ENCODE measurements at regions not wholly inside any gene's neighbourhood (a gene's known extent, or its start where the extent isn't known, plus 50 kb on each side); places are given as distances from the start of the nearest gene placed in this dataset.
A peak's percentile ranks its signal among the peaks of the same experiment; 100 is the strongest.
"Not testable (repeated sequence)": the region's sequence is repeated elsewhere in the genome, so short reads cannot be mapped to it uniquely, and the experiment has no call there.

DNA sequence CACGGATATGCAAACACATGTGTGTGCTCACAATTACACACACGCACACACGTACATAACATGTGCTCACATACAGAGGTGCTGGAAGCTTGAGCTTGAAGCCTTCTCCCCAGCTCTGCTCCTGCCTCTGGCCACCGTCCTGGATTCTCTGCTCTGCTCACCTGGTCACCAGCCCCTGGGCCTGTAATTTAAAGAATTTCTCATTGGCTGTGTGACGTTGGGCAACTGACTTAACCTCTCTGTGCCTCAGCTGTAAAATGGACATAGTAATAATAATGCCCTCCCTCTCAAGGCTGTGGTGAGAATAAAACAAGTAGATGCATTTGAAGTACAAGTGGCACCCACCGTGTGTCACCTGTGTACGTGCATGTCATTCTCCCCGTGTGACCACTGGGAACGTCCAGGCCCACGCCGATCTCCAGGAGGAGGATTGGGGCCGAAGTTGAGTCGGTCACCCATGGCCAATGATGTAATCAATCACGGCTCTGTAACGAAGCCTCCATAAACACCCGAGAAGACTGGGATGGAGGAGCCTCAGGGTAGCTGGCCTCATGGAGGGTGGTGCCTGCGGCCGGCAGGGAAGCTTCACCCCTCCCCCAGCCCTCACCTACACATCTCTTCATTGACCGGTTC lies 160.9 kb upstream of the AFDN start:
- Mint-ChIP-seq H3K27ac (no peak overlapping the region), H3K9me3 (no peaks in the 10 kb centered on the region), H3K4me1 (no peaks in the 10 kb centered on the region), H3K27me3 (ENCODE audit: low read depth in 3 of 3) (peaks cover 0 to 2% (median 2%) of the 10 kb centered on the region in 3 donors), H3K4me3 (no peak overlapping the region), H3K36me3 (no peaks in the 10 kb centered on the region)
- no peak for DNase-seq

DNA sequence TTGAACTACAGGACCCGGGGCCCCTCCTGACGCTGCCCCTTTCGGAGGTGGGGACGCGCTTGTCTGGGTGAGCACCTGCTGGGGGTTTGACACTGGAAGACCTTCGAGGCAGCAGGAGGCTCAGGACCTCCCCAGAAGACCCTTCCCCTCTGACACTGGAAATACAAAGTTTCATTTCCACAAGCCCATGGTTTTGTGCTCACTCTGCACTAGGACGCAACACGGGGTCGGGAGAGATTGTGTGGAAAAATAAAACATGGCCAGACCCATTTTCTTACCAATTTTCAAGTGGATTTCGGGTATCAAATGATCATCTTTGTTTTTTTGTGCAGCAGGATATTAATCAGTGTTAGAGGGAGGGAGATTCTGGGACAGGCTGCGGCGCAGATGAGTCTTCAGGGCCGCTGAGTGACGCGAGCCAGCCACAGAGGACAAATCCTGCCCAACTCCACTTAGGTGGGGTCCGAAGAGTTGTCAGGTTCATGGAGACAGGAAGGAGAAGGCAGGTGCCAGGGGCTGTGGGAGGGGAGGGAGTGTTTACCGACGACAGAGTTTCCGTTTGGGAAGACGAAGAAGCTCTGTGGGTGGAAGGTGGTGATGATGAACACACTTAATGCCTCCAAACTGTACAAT lies 160.0 kb upstream of the AFDN start:
- no peak for DNase-seq
- Mint-ChIP-seq H3K4me3 (no peak overlapping the region), H3K9me3 (peaks cover 0 to 3% (median 0%) of the 10 kb centered on the region in 6 donors), H3K4me1 (no peaks in the 10 kb centered on the region), H3K27me3 (ENCODE audit: low read depth in 3 of 3) (peaks cover 0 to 2% (median 2%) of the 10 kb centered on the region in 3 donors), H3K27ac (no peak overlapping the region), H3K36me3 (no peaks in the 10 kb centered on the region)

DNA sequence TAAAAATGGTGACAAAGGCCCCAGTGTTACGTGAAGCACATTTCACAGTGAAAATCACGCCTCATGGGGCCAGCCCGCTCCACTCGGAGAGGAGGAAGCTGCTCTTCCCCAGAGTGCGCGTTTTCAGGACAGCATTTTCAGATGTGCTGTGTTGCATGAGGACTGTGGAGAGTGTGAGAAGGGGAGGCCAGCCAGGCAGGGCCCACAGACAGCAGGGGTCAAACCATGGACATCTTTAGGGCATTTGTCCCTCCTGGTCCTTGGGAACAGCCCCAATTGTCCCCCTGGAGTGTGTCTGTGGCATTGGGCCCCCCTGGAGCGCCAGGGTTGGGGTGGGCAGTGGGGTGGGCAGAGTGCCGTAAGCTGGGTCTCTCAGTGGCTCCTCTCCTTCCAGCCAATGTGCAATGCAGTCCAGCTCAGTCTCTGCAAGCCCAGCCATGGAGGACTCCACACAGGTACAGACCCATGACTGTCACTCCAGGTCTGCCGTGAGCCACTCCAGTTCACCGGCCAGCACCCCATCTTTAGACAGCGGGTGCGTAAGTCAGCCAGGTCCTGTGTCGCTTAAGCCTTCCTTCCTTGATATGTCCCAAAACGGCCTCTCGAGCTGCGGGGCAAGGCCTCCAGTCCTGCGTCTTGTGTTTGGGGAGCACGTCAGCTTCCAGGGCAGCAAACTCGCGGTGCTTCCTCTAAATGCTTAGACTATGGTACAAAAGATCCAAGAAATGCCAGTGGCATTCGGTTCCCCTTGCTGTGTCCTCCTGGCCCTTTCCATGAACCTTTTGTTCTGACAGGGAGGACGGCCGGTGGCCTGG lies 159.3 kb upstream of the AFDN start:
- H3K4me3 Mint-ChIP-seq: no peak overlapping the region
- peaks cover 0 to 2% (median 2%) of the 10 kb centered on the region in 3 donors for H3K27me3 Mint-ChIP-seq (ENCODE audit: low read depth in 3 of 3)
- peaks cover 0 to 6% (median 0%) of the 10 kb centered on the region in 6 donors for H3K9me3 Mint-ChIP-seq
- no peak overlapping the region for H3K27ac Mint-ChIP-seq
- no peaks in the 10 kb centered on the region for H3K36me3 Mint-ChIP-seq
- DNase-seq: no peak
- H3K4me1 Mint-ChIP-seq: no peaks in the 10 kb centered on the region

DNA sequence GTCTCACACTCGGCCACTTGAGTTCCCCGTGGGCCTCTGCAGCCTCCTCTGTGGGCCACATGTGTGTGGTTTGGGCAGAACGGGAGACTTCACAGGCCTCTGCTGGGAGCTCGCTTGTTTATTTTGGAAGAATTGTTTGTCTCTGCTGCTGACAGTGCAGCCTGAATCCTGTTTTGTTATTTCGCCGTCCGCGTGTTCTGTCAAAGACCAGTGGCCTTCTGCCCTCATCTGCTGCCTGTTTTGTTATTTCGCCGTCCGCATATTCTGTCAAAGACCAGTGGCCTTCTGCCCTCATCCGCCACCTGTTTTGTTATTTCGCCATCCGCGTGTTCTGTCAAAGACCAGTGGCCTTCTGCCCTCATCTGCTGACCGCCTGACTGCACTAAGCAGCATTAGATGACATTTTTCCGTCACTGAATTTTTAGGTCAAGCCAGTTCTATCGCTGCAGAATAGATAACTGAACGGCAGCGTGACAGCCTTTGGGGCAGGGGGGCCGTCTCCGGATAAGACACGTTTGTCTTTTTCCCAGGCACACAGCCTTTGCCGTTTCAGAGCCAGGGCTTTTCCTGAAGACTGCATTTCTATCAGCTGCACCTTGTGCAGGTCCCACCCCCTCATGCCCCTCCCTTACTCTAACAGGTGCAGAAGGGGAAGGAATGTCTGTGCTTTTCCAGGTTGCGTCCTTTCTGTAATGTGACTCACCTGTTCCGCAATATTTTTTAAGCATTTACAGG lies 158.5 kb upstream of the AFDN start:
- H3K27me3 Mint-ChIP-seq (ENCODE audit: low read depth in 3 of 3): peaks cover 0 to 2% (median 2%) of the 10 kb centered on the region in 3 donors
- DNase-seq: no peak
- H3K4me3 Mint-ChIP-seq: no peak overlapping the region
- H3K27ac Mint-ChIP-seq: no peak overlapping the region
- peaks cover 0 to 6% (median 0%) of the 10 kb centered on the region in 6 donors for H3K9me3 Mint-ChIP-seq
- no peaks in the 10 kb centered on the region for H3K36me3 Mint-ChIP-seq
- H3K4me1 Mint-ChIP-seq: no peaks in the 10 kb centered on the region

DNA sequence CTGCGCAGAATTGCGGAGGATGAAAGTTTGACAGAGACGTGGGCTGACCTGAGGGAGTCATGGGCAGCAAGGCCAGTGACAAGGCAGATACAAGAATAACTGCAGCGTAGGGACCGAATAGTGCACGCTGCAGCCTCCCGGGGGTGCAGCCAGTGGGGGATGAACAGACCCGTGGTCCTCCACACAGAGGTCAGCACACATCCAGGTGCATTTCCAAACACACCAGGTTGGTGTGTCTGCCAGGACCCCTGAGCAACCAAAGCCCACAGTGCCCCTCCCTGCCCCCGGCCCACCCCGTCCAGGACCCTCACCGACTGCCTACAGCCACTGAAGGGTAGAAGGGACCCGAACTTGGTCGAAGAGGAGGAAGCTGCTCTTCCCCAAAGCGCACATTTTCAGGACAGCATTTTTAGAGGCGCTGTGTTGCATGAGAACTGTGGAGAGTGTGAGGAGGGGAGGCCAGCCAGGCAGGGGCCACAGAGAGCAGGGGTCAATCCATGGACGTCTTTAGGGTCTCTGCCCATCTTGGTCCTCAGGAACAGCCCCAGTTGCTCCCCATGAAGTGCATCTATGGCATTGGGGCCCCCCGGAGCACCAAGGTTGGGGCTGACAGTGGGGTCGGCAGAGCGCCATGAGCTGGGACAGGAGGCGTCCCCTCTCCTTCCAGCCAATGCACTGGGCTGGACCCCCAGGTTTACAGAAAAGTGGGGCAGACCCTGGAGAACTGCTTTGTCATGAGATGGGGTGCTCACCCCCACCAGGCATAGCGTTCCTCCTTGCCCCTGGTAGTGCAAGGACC lies 157.8 kb upstream of the AFDN start:
- Mint-ChIP-seq H3K36me3 (no peaks in the 10 kb centered on the region), H3K27ac (no peak overlapping the region), H3K4me1 (no peaks in the 10 kb centered on the region), H3K9me3 (peaks cover 0 to 6% (median 0%) of the 10 kb centered on the region in 6 donors), H3K27me3 (ENCODE audit: low read depth in 3 of 3) (peaks cover 0 to 2% (median 2%) of the 10 kb centered on the region in 3 donors), H3K4me3 (no peak overlapping the region)
- no peak for DNase-seq

DNA sequence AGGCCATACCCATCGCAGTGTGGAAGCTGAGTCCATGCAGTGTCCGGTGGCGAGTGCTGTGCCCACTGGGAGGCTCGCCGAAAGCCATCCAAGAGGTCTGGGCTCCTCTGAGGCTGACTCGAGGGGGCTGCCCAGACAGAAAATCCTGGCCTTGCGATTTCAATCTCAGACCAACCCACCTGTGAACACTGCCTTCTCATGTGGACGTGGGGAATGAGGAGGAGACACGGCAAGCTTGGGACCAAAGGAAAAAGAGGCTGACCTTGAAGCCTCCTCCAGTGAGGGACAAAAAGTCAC lies 157.2 kb upstream of the AFDN start:
- DNase-seq: no peak
- no peak overlapping the region for H3K4me3 Mint-ChIP-seq
- H3K27me3 Mint-ChIP-seq (ENCODE audit: low read depth in 3 of 3): peaks cover 0 to 2% (median 2%) of the 10 kb centered on the region in 3 donors
- H3K9me3 Mint-ChIP-seq: peaks cover 0 to 6% (median 0%) of the 10 kb centered on the region in 6 donors
- H3K4me1 Mint-ChIP-seq: no peaks in the 10 kb centered on the region
- no peak overlapping the region for H3K27ac Mint-ChIP-seq
- no peaks in the 10 kb centered on the region for H3K36me3 Mint-ChIP-seq

DNA sequence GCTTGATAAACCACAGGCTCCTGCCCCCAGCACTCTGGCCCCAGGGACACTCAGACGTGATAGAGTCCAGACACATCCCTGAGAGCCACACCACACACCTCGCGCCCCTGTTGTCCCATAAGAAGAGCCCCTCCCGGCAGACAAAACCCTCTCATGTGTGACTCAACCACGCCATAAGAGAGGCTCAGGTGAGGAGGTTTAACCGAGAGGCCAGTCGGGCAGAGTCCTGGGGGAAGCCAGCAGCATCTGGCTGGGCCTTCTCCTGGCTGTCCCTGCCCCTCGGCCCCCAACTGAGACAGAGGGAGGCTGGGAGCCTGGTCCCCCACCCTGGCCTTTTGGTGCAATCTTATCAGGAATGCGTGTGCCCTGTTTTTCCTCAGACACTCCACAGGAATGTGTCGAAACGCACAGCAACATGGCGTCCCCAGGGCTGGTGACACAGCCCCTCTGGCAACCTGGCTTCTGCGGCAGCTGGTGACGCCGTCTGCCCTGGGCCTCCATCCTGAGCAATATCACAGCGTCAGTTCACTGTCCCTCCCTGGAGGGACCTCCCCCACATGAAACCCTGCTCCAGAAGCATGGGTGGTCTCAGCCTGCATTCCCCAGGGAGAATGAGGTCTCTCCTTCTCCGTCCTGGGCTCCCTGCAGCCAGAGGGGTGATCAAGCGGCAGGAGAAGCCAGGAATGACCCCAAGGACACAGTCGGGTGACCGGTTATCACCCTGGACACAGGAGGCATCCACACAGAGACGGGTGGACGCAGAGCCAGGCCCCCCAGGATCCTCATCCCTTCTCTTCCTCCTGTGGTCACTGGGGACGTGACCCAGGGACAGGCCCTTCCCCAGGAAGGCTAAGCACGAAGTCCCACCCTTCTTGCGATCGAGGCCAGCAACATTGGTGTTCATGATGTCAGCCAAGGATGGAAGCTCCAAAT lies 156.6 kb upstream of the AFDN start:
- Mint-ChIP-seq H3K27me3 (ENCODE audit: low read depth in 3 of 3) (peaks cover 0 to 2% (median 2%) of the 10 kb centered on the region in 3 donors), H3K4me3 (no peak overlapping the region), H3K36me3 (no peaks in the 10 kb centered on the region), H3K9me3 (peaks cover 0 to 6% (median 0%) of the 10 kb centered on the region in 6 donors), H3K27ac (no peak overlapping the region), H3K4me1 (no peaks in the 10 kb centered on the region)
- no peak for DNase-seq

DNA sequence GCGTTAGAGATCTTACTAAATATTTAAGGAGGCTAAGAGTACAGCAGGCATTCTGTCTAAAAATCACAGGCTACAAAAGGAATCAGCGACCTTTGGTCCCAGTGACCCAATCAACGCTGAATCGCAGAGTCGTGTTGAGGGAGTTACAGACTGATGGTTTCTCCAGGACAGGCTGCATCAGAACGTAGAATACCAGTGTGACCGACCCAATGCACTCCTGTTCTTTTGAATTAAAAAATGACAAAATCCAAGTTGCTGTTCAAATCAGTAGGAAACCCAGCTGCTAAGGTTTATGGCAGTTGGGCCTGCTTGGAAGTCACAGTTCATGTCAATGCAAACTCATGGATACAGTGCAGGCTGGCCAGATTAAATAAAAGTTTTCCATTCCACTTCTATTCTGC lies 155.8 kb upstream of the AFDN start:
- no peak overlapping the region for H3K4me3 Mint-ChIP-seq
- no peak for DNase-seq
- no peaks in the 10 kb centered on the region for H3K36me3 Mint-ChIP-seq
- peaks cover 0 to 2% (median 2%) of the 10 kb centered on the region in 3 donors for H3K27me3 Mint-ChIP-seq (ENCODE audit: low read depth in 3 of 3)
- H3K4me1 Mint-ChIP-seq: no peaks in the 10 kb centered on the region
- no peak overlapping the region for H3K27ac Mint-ChIP-seq
- H3K9me3 Mint-ChIP-seq: peaks cover 0 to 6% (median 0%) of the 10 kb centered on the region in 6 donors

DNA sequence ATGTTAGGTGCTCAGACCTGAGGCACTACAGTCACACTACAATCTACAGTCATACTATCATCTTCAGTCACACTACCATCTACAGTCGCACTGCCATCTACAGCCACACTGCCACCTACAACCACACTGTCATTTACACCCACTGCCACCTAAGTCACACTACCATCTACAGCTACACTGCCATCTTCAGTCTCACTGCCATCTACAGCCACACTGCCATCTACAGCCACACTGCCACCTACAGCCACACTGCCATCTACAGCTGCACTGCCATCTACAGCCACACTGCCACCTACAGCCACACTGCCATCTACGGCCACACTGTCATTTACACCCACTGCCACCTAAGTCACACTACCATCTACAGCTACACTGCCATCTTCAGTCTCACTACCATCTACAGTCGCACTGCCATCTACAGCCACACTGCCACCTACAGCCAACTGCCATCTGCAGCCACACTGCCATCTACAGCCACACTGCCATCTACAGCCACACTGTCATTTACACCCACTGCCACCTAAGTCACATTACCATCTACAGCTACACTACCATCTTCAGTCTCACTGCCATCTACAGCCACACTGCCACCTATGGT lies 155.2 kb upstream of the AFDN start:
- H3K27me3 Mint-ChIP-seq (ENCODE audit: low read depth in 3 of 3); H3K4me3 Mint-ChIP-seq; H3K9me3 Mint-ChIP-seq; H3K36me3 Mint-ChIP-seq; H3K4me1 Mint-ChIP-seq; DNase-seq: not testable (repeated sequence)
- H3K27ac Mint-ChIP-seq: peak overlapping the region in 1 of 6 donors; percentile 3

DNA sequence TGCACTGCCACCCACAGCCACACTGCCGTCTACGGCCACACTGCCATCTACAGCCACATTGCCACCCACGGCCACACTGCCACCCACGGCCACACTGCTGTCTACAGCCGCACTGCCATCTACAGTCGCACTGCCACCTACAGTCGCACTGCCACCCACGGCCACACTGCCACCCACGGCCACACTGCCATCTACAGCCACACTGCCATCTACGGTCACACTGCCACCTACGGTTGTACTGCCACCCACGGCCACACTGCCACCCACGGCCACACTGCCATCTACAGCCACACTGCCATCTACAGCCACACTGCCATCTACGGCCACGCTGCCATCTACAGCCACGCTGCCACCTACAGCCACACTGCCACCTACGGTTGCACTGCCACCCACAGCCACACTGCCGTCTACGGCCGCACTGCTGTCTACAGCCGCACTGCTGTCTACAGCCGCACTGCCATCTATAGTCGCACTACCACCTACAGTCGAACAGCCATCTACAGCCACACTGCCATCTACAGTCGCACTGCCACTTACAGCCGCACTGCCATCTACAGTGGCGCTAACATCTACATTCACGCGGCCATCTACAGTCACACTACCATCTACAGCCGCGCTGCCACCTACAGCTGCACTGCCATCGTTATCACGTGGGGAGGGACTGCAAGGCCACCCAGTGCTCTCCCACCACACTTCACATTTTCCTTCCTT lies 154.6 kb upstream of the AFDN start:
- no peak for DNase-seq
- peak overlapping the region in 2 of 6 donors; percentile 3 to 41 for H3K27ac Mint-ChIP-seq
- H3K36me3 Mint-ChIP-seq: no peaks in the 10 kb centered on the region
- no peak overlapping the region for H3K4me3 Mint-ChIP-seq
- peaks cover 2 to 10% (median 5%) of the 10 kb centered on the region in 3 donors for H3K27me3 Mint-ChIP-seq (ENCODE audit: low read depth in 3 of 3)
- H3K4me1 Mint-ChIP-seq: no peaks in the 10 kb centered on the region
- H3K9me3 Mint-ChIP-seq: peaks cover 0 to 6% (median 0%) of the 10 kb centered on the region in 6 donors

DNA sequence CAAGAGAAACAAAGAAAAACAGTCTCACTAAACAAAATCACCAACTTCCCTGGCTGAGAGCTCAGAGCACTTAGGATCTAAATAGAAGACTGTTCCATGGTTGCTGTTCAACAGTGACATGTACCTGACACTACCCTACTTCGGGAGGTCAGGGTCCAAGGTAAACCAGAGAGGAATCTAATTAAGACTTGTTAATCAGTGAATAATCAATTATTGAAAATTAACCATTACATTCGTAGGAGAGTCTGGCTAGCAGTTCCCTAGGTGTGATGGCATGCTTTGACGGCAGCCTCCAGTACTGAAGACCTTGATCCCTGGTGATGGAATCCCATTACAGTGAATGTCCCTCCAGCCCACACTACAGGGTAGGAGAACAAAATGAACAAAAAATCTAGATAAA lies 154.0 kb upstream of the AFDN start:
- H3K27me3 Mint-ChIP-seq (ENCODE audit: low read depth in 3 of 3): peaks cover 2 to 11% (median 5%) of the 10 kb centered on the region in 3 donors
- no peaks in the 10 kb centered on the region for H3K4me1 Mint-ChIP-seq
- H3K4me3 Mint-ChIP-seq: no peak overlapping the region
- H3K9me3 Mint-ChIP-seq: peaks cover 0 to 6% (median 0%) of the 10 kb centered on the region in 6 donors
- peak overlapping the region in 1 of 6 donors; percentile 41 for H3K27ac Mint-ChIP-seq
- H3K36me3 Mint-ChIP-seq: no peaks in the 10 kb centered on the region
- DNase-seq: no peak

DNA sequence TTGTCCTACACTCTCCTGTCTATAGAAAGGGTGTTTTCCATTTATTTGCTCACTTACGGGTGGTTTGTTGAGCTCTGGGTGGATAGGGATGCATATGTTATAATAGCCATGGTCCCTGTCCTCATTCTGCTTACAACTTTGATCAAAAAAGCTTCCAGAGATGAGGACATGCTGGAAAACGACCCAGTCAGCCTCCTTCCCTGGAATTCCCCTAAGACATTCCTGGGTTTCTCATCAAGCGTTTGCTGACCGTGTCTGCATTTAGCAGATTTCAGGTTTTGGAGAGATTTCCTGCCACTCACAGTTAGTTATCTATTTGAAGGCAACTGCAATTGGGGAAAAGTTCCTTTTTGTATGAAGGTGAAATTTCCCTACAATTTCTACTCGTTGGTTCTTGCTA lies 152.8 kb upstream of the AFDN start:
- no peak overlapping the region for H3K4me3 Mint-ChIP-seq
- H3K27me3 Mint-ChIP-seq (ENCODE audit: low read depth in 3 of 3): peaks cover 2 to 12% (median 8%) of the 10 kb centered on the region in 3 donors
- H3K36me3 Mint-ChIP-seq: no peaks in the 10 kb centered on the region
- DNase-seq: no peak
- peaks cover 0 to 6% (median 0%) of the 10 kb centered on the region in 6 donors for H3K9me3 Mint-ChIP-seq
- no peak overlapping the region for H3K27ac Mint-ChIP-seq
- H3K4me1 Mint-ChIP-seq: no peaks in the 10 kb centered on the region

Measured in immature natural killer cell (primary cell).